Stimulated activated naive CD4-positive, alpha-beta T cell (primary cell): ENCODE measurements at regions not wholly inside any gene's neighbourhood (a gene's known extent, or its start where the extent isn't known, plus 50 kb on each side); places are given as distances from the start of the nearest gene placed in this dataset.
"Not testable (repeated sequence)": the region's sequence is repeated elsewhere in the genome, so short reads cannot be mapped to it uniquely, and the experiment has no call there.

Experiments
- DNase-seq, 6 experiments: peaks; one replicate each; lab custom pipeline; 2025; lab: John Stamatoyannopoulos, UW

- DNase-seq: no peak
These were observed 352.7 kb upstream of the SLC39A10 start for GRCh38 chr2:195304310-195304709.

- DNase-seq: no peak
These were observed 356.4 kb upstream of the SLC39A10 start for GRCh38 chr2:195300631-195301030.

GRCh38 chr2:195299600-195299999 lies 357.4 kb upstream of the SLC39A10 start:
- DNase-seq: no peak

- DNase-seq: no peak
These were observed 360.5 kb upstream of the SLC39A10 start for GRCh38 chr2:195296490-195296889.

- no peak for DNase-seq
These were observed 367.9 kb upstream of the SLC39A10 start for GRCh38 chr2:195289081-195289480.

GRCh38 chr2:195279840-195280427 lies 377.1 kb upstream of the SLC39A10 start:
- no peak for DNase-seq

- no peak for DNase-seq
These were observed 386.5 kb upstream of the SLC39A10 start for GRCh38 chr2:195270466-195271039.

GRCh38 chr2:195269220-195269619 lies 387.8 kb upstream of the SLC39A10 start:
- DNase-seq: no peak

GRCh38 chr2:195257979-195258378 lies 399.0 kb upstream of the SLC39A10 start:
- DNase-seq: no peak

- no peak for DNase-seq
These were observed 405.0 kb upstream of the SLC39A10 start for GRCh38 chr2:195252018-195252417.

- no peak for DNase-seq
These were observed 405.8 kb upstream of the SLC39A10 start for GRCh38 chr2:195251214-195251613.

GRCh38 chr2:195238826-195239225 lies 418.2 kb upstream of the SLC39A10 start:
- DNase-seq: no peak

- no peak for DNase-seq
These were observed 418.6 kb upstream of the SLC39A10 start for GRCh38 chr2:195238379-195238778.

- DNase-seq: not testable (repeated sequence)
These were observed 428.5 kb upstream of the SLC39A10 start for GRCh38 chr2:195228547-195228946.

- DNase-seq: no peak
These were observed 443.0 kb upstream of the SLC39A10 start for GRCh38 chr2:195214072-195214471.

- DNase-seq: no peak
These were observed 444.4 kb upstream of the SLC39A10 start for GRCh38 chr2:195212586-195212985.

- DNase-seq: peak in 2 of 6 experiments; percentile 8 to 19
These were observed 454.7 kb upstream of the SLC39A10 start for GRCh38 chr2:195202163-195202845.

- no peak for DNase-seq
These were observed 457.2 kb upstream of the SLC39A10 start for GRCh38 chr2:195199864-195200263.

GRCh38 chr2:195181059-195181705 lies 475.8 kb upstream of the SLC39A10 start:
- DNase-seq: no peak

GRCh38 chr2:195168369-195168768 lies 488.7 kb upstream of the SLC39A10 start:
- no peak for DNase-seq

- DNase-seq: no peak
These were observed 492.1 kb upstream of the SLC39A10 start for GRCh38 chr2:195164930-195165329.

- DNase-seq: no peak
These were observed 494.1 kb upstream of the SLC39A10 start for GRCh38 chr2:195162918-195163317.

- no peak for DNase-seq
These were observed 494.8 kb upstream of the SLC39A10 start for GRCh38 chr2:195162194-195162593.
